ENCODE measurements at regions not wholly inside any gene's neighbourhood (a gene's known extent, or its start where the extent isn't known, plus 50 kb on each side); places are given as distances from the start of the nearest gene placed in this dataset.

- no peak for TF ChIP-seq CTCF (conservative IDR thresholded peaks at IDR 0.05; ENCODE audit: low read depth, low read length)
- TF ChIP-seq EZH2 (IDR thresholded peaks at IDR 0.05; ENCODE audit: borderline replicate concordance, low read depth, low read length, poor library complexity, severe bottlenecking): no peak
These were observed 132.8 kb upstream of the SPACA1 start for GRCh38 chr6:87914637-87915395.
